ENCODE measurements at regions not wholly inside any gene's neighbourhood (a gene's known extent, or its start where the extent isn't known, plus 50 kb on each side); places are given as distances from the start of the nearest gene placed in this dataset.

DNA sequence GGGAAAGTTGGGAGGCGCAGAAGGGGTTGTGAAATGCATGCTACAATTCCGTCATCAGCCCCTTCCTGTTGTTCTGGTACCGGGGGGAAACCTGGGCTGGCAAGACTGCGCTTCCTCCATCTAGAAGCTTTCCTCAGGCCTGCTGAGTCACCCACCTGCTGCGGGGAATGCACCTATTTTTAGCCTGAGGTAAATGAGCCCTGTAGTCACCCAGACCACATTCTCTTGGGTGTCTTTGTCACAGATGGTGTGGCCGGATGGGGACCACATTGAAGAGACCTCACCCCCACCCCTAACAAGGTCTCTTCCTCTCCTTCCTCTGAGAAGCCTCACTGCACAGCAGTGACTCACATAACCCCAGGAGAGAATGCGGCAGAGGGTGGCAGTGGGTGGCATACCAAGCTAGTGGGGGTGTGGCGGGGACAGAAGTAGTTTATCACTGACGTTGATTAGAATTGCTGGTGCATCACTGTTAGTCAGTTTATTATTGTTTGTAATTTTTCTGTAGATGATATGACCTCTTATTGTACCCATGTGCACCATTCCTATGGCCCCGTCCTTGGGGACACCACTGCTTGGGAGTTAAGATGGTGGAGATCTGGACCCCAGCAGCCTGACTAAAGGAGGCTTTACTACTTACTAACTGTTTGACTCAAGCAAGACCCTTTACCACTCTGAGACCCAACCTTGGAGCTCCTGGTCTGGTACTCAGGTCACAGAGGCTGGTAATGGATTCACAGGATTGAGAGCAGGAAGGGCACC lies 83.0 kb upstream of the DUSP5 start:
- Mint-ChIP-seq H3K4me3 (peak overlapping the region; percentile 69), H3K9me3 (no peaks in the 10 kb centered on the region), H3K36me3 (no peaks in the 10 kb centered on the region), H3K27ac (peak overlapping the region; percentile 93), H3K27me3 (no peaks in the 10 kb centered on the region), H3K4me1 (peaks cover 41% of the 10 kb centered on the region)

DNA sequence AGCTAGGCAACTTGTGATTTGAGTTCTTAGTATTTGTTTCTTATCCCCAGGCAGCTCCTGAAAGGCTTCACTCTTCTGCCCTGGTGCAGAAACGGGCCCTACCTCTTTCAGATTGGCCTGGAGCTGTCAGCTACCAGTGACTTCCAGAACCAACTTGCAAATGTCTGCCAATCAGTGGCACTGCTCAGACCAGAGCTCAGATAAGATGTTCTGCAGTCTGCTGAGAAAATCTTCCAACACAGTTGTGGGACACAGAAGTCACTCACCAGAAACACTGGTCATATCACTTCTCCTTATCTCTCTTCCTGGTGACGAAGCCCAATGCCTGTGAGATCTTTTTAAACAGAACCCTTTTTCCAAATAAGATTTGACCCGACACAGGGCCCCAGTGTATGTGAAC lies 81.9 kb upstream of the DUSP5 start:
- Mint-ChIP-seq H3K9me3 (no peaks in the 10 kb centered on the region), H3K36me3 (no peaks in the 10 kb centered on the region), H3K27ac (peak overlapping the region; percentile 14), H3K4me1 (peaks cover 52% of the 10 kb centered on the region), H3K27me3 (no peaks in the 10 kb centered on the region), H3K4me3 (peak overlapping the region; percentile 23)

DNA sequence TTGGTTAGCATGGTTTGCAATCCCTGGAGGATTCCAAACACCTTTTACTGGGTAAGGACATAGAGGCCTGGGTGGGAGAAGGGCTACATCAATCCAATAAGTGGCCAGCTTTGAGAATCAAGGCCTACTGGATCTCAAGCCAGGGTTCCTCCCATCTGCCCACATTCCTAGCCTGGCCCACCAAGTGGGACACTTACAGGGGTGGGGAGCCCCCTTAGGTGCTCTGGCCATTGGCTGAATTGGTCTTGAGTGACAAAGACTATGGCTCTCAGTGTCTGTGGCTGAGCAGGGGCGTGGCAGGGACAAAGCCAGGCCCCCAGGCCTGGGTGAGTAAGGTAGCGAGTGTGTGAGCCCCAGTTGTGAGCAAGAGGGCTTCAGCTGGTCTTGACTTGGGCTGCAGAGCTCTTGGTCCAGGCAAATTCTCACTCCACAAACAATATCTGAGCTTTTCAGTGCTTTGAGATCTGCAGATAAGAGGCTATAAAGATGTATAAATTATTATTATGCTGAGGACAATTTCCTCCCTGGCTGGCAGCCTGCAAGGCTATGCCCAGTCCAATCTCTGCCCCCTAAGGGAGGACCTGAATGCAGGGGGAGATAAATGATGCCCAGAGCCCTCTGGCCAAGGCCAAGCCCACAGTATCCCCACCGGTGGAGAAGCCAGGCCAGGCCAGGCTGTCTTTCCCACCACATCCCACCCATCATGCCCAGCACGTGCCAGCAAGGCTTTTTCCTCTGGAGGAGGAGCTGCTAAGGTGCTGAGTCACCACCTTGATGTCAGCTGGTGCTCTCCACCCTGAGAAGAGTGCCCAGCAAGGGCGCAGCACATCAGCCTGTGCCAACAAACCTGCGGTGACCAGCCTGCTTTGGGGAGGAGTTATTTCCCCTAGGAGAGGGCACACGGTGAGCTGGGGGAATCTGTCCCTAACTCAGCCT lies 80.7 kb upstream of the DUSP5 start:
- Mint-ChIP-seq H3K27me3 (no peaks in the 10 kb centered on the region), H3K9me3 (no peaks in the 10 kb centered on the region), H3K4me3 (no peak overlapping the region), H3K27ac (peak overlapping the region; percentile 23), H3K4me1 (peaks cover 64% of the 10 kb centered on the region), H3K36me3 (no peaks in the 10 kb centered on the region)

DNA sequence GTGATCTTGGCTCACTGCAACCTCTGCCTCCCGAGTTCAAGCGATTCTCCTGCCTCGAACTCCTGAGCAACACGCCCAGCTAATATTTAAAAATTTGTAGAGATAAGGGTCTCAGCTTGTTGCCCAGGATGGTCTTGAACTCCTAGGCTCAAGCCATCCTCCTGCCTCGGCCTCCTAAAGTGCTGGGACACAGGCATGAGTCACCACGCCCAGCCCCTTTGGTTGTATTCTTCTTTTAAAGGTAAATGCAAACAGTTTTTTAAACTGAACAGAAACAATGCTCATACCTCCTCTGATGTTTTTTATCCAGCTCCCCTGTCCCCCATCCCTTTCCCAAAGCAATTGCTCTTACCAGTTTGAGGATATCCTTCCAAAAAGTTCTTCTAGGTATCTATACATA lies 79.5 kb upstream of the DUSP5 start:
- Mint-ChIP-seq H3K9me3 (no peaks in the 10 kb centered on the region), H3K4me1 (peaks cover 53% of the 10 kb centered on the region), H3K27ac (no peak overlapping the region), H3K27me3 (no peaks in the 10 kb centered on the region), H3K36me3 (no peaks in the 10 kb centered on the region), H3K4me3 (no peak overlapping the region)

DNA sequence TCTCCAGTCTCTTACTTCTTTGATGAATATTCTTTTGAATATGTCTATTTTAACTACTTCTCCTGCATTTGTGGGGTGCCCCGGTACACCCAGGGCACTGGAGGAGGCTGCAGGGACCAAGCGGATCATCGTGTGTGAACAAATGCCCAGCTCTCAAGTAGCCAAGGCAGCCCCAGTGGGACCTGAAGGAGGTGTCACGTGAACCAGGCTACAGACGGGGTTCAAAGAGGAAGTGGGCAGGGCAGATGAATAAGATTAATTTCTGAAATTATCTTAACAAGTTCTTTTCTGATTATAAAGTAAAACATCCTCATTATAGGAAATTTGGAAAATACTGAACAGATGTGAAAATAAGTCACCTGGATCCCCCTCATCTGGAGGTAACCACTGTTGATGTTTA lies 78.4 kb upstream of the DUSP5 start:
- Mint-ChIP-seq H3K36me3 (no peaks in the 10 kb centered on the region), H3K27ac (no peak overlapping the region), H3K4me1 (peaks cover 43% of the 10 kb centered on the region), H3K9me3 (no peaks in the 10 kb centered on the region), H3K27me3 (no peaks in the 10 kb centered on the region), H3K4me3 (no peak overlapping the region)

DNA sequence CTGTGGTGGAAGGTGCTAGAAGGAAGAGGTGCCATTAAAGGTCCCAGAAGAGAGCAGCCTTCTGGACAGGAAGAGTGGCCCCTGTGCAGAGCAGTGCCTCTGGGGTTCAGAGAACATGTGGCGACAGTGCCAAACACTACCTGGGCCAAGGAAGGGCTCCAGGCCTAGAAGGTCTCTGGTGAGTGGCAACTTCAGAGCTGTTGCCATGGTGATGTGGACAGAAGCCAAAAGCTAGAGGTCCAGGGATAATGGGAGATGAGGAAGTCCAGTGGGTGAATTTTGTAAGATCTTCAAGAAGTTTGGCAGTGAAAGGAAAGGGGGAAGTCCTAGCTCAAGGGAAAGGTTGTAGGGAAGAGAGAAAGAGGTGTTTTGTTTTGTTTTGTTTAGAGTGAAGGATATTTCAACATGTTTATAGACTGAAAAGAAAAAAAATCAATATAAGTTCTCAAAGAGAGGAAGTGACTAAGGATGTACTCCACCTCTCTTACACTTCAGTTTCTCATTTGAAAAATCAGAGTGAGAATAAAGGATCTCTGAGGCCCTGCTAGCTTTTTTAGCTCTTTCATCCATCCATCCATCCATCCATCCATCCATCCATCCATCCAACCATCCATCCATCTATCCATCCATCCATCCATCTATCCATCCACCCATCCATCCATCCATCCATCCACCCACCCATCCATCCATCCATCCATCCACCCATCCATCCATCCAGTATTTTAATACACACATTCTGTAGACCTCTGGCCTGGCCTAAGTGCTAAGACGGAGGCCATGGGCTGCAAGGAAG lies 77.1 kb upstream of the DUSP5 start:
- Mint-ChIP-seq H3K27me3 (no peaks in the 10 kb centered on the region), H3K4me3 (no peak overlapping the region), H3K27ac (no peak overlapping the region), H3K4me1 (peaks cover 34% of the 10 kb centered on the region), H3K36me3 (no peaks in the 10 kb centered on the region), H3K9me3 (no peaks in the 10 kb centered on the region)

DNA sequence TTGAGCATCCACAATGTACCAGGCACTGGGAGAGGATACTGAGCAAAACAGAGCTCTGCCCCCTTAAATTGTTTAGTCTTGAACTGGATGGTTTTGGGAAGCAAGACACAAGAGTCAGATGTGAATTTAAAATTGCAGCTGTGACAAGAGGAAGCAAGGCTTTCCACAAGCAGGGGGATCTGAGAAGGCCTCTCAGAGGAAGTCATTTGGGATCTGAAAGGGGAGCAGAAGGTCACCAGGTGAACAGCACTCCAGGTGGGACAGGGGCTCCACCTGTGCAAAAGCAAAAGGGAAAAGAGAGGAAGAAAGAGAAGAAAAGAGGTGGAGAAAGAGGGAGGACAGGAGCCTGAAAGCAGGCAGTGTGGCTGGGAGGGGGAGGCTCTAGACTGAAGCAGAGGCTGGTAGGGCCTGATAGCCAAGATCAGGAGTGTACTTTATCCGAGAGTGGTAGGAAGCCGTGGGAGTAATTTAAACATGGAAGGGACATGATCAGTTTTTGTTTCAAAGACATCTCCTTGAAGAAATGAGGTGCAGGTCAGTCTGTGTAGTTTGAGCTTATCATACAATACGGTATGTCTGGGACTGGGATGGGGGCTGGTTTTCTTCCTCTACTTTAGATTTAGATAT lies 76.1 kb upstream of the DUSP5 start:
- H3K4me1 Mint-ChIP-seq, result peaks cover 38% of the 10 kb centered on the region
- H3K4me3 Mint-ChIP-seq, result no peak overlapping the region
- no peaks in the 10 kb centered on the region for H3K36me3 Mint-ChIP-seq
- no peak overlapping the region for H3K27ac Mint-ChIP-seq
- H3K9me3 Mint-ChIP-seq, result no peaks in the 10 kb centered on the region
- no peaks in the 10 kb centered on the region for H3K27me3 Mint-ChIP-seq

DNA sequence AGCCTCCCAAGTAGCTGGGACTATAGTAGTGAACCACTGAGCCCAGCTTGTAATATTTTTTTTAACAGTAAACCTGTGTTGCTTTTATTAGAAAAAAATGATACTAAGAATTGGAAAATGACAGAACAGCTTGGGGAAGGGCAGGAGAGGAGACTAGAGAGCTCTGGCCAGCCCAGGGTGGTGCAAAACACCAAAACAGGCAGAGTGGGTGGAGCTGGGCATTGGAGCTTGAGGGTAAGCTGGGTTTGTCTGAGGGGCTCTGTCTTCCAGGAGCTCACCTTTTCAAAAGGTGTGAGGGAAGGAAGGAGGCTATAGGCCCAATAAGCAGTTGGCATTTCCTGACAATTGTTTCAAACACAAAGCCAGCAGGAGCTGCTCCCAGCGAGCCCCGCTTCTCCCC lies 75.2 kb upstream of the DUSP5 start:
- H3K9me3 Mint-ChIP-seq, result no peaks in the 10 kb centered on the region
- peaks cover 42% of the 10 kb centered on the region for H3K4me1 Mint-ChIP-seq
- no peak overlapping the region for H3K4me3 Mint-ChIP-seq
- no peaks in the 10 kb centered on the region for H3K36me3 Mint-ChIP-seq
- no peaks in the 10 kb centered on the region for H3K27me3 Mint-ChIP-seq
- no peak overlapping the region for H3K27ac Mint-ChIP-seq

DNA sequence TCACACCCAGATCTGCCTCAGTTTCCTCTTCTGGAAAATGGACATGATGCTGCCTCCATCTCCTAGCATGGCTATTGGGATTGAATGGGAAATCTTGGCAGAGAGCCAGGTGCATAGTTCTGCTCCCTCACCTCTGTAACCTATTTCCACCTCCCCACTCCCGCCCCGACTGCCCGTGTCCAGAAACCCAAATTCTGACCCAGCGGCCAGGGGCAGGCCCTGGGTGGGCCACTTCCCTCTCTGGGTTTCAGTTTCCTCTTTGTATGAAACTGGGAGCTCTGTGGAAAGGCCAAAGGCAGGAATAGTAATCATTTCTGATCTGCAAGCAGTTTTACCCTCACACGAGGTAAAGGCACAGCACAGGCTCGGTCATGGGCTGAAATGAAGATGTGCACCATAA lies 74.1 kb upstream of the DUSP5 start:
- no peak overlapping the region for H3K27ac Mint-ChIP-seq
- peaks cover 42% of the 10 kb centered on the region for H3K4me1 Mint-ChIP-seq
- H3K36me3 Mint-ChIP-seq, result no peaks in the 10 kb centered on the region
- H3K9me3 Mint-ChIP-seq, result no peaks in the 10 kb centered on the region
- no peaks in the 10 kb centered on the region for H3K27me3 Mint-ChIP-seq
- H3K4me3 Mint-ChIP-seq, result no peak overlapping the region

DNA sequence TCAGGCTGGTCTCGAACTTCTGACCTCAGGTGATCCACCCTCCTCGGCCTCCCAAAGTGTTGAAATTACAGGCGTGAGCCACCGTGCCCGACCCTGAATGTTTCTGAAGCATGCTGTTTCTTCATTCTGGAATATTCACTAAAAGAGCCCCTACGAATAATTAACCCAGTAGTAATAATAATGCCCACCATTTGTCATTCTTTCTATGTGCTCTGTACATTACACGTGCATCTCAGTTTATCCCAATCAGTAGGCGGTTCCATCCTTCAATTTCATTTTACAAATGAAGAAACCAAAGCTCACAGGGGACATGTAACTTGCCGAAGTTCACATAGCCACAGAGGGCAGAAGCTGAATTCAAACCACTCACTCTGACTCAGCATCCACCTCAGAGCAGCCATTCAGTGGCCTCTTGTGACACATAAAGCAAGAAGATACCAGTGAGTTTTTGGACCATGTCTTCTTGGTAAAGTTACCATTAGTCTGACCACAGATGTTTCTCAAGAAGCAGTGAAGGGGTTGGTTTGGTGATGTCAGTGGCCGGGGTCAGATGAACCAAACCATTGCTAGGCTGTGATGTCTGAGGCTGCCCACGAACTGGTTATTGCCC lies 71.9 kb upstream of the DUSP5 start:
- no peaks in the 10 kb centered on the region for H3K36me3 Mint-ChIP-seq
- H3K4me1 Mint-ChIP-seq, result peaks cover 32% of the 10 kb centered on the region
- H3K4me3 Mint-ChIP-seq, result no peak overlapping the region
- H3K27me3 Mint-ChIP-seq, result no peaks in the 10 kb centered on the region
- no peaks in the 10 kb centered on the region for H3K9me3 Mint-ChIP-seq
- peak overlapping the region; percentile 80 for H3K27ac Mint-ChIP-seq

DNA sequence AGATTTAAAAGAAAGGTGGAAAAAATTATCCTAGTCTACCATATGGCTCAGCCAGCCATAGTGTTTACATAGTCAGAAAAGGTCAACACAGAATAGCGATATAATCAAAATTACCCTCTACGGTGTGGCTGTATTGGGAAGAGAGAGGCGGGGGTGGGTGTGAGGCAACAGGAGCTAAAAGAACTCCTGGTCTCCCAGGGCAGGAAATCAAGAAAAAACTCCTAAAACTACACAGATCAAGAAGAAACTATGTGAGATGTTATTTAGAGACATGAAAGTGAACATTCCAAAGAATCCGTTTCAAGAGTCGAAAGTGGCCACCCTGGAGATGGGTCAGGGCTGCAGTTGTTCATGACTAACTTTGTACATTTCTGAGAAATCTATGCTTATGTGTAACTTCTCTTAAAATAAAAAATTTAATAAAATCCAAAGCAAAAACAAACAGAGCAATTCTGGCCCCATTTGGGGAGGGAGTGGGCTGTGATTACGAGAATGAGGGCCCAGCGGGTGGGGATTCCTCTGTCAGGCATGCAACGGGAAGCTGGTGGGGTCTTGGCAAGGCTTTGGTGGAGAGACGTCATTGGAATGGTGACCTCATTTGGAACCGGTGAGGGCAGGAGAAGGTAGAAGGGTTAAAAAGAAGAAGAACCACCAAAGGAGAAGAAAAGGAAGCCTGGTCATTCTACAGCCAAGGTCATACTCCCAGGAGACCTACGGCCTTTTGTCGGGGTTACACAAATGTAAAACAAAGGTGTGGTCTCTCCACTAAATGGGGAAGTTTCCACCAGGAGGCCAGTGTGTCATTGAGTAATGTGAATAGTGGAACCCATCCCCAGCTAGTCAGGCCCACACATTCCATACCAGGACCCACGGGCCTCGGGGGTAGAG lies 71.2 kb upstream of the DUSP5 start:
- Mint-ChIP-seq H3K4me1 (peaks cover 26% of the 10 kb centered on the region), H3K36me3 (no peaks in the 10 kb centered on the region), H3K27me3 (no peaks in the 10 kb centered on the region), H3K27ac (peak overlapping the region; percentile 80), H3K4me3 (no peak overlapping the region), H3K9me3 (no peaks in the 10 kb centered on the region)

DNA sequence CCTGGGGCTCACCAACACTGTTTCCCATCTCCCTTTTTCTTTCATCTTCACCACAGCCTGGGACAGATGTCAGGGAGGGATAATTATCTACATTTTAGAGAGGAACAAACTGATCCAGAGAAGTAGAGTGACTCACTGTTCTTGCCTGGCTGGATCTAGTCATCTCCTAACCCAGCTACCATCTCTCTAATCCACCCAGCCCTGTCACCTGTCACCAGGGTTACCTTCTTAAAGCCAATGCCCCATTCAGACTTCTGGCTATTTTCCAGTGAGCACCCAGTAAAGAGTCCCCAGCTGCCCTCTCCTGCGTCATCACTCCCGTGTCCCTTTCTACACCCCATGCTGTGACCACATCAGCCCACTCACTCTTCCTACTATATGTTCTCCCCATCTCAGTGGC lies 68.4 kb upstream of the DUSP5 start:
- Mint-ChIP-seq H3K27me3 (no peaks in the 10 kb centered on the region), H3K4me3 (no peak overlapping the region), H3K36me3 (no peaks in the 10 kb centered on the region), H3K9me3 (no peaks in the 10 kb centered on the region), H3K4me1 (peaks cover 27% of the 10 kb centered on the region), H3K27ac (peak overlapping the region; percentile 76)

DNA sequence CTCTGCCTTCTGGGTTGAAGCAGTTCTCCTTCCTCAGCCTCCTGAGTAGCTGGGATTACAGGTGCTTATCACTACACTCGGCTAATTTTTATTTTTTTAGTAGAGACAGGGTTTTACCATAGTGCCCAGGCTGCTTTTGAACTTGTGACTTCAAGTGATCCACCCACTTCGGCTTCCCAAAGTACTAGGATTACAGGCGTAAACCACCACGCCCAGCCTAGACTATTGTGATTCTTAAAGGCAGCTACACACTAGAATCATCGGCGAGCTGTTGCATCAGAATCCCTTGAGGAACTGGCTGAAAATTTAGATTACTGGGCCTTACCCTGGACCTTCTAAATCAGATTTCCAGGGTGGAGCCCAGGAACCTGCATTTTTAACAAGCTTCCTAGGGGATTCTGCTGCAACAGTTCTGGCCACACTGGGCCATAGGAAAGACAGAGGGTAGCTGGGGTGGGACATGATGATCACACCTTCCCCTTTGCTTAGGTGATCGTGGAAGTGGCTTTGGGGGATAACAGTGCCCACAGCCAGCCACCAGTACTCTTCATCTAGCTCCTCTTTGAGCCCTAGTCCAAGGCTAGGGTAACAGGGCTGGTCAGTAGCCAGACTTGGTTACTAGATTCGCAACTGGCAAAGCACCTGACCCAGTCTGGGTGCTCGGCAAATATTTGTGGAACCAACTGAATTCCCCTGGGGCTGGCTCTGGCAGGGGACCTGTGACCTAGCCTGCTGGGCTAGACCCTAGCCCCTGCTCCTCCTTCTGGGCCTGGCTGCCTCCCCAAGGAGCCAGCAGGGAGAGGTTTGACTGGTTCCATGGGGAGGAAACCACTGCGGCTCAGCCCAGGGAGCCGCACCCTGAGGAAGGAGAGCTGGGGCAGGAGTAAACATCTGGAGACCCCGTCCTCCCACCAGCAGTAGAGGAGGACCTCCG lies 67.1 kb upstream of the DUSP5 start:
- no peak overlapping the region for H3K4me3 Mint-ChIP-seq
- H3K9me3 Mint-ChIP-seq, result no peaks in the 10 kb centered on the region
- H3K36me3 Mint-ChIP-seq, result no peaks in the 10 kb centered on the region
- no peak overlapping the region for H3K27ac Mint-ChIP-seq
- H3K4me1 Mint-ChIP-seq, result peaks cover 26% of the 10 kb centered on the region
- H3K27me3 Mint-ChIP-seq, result no peaks in the 10 kb centered on the region
